NB4 (cell line): ENCODE measurements at regions not wholly inside any gene's neighbourhood (a gene's known extent, or its start where the extent isn't known, plus 50 kb on each side); places are given as distances from the start of the nearest gene placed in this dataset.

Experiments used
- MAX ChIP-seq: IDR thresholded peaks from 2 replicates; pipeline ENCODE4 v1.6.1; 2011; ENCODE audit warnings: low read depth, low read length
- POLR2A ChIP-seq: IDR thresholded peaks from 2 replicates; pipeline ENCODE4 v1.6.1; 2011; ENCODE audit warnings: mild to moderate bottlenecking; ENCODE audit not compliant: insufficient read length; ENCODE audit errors: extremely low read depth
- TF ChIP-seq, protein P1 (sequence below): IDR thresholded peaks from one replicate; pipeline ENCODE4 v1.5.1; 2012; ENCODE audit warnings: low read depth, low read length

GRCh38 chr12:123100450-123100849 lies 50.4 kb downstream of the PITPNM2 start:
- TF ChIP-seq MAX: no peak
- TF ChIP-seq, protein P1, sequence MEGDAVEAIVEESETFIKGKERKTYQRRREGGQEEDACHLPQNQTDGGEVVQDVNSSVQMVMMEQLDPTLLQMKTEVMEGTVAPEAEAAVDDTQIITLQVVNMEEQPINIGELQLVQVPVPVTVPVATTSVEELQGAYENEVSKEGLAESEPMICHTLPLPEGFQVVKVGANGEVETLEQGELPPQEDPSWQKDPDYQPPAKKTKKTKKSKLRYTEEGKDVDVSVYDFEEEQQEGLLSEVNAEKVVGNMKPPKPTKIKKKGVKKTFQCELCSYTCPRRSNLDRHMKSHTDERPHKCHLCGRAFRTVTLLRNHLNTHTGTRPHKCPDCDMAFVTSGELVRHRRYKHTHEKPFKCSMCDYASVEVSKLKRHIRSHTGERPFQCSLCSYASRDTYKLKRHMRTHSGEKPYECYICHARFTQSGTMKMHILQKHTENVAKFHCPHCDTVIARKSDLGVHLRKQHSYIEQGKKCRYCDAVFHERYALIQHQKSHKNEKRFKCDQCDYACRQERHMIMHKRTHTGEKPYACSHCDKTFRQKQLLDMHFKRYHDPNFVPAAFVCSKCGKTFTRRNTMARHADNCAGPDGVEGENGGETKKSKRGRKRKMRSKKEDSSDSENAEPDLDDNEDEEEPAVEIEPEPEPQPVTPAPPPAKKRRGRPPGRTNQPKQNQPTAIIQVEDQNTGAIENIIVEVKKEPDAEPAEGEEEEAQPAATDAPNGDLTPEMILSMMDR: no peak
- no peak for TF ChIP-seq POLR2A
